ENCODE measurements at regions not wholly inside any gene's neighbourhood (a gene's known extent, or its start where the extent isn't known, plus 50 kb on each side); places are given as distances from the start of the nearest gene placed in this dataset.
A peak's percentile ranks its signal among the peaks of the same experiment; 100 is the strongest.

DNA sequence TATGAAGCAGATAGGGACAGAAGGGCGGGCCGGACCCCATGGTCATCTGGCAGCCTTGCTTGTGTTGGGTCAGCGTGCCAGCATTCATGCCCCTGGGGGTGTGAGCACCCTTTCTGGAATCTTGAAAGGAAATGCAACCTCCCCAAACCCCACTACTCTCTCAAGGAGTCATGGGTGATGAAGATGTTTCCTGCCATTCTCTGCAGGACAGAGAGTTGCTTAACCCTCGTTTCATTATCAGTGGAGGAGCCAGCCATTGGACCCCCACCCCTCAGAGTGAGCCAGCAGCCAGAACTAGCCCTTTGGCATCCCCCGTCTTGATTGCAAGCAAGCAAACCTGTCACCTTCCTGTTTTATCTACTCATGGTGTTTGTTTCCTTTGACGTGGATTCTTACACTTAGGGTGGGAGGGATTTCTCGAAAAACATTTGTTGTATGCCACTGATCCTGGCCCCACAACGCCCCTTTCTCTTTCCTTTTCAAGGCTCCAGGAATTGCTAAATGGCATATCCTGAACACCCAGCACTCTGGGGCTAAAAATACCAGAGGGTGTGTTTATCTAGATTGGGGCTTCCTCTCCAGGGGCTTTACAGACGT, 258.3 kb downstream of the ETS1 start:
- Mint-ChIP-seq H3K9me3 (no peaks in the 10 kb centered on the region), H3K36me3 (no peaks in the 10 kb centered on the region), H3K4me3 (no peak overlapping the region), H3K27ac (no peak overlapping the region), H3K4me1 (peaks cover 16% of the 10 kb centered on the region), H3K27me3 (no peaks in the 10 kb centered on the region)
- ATAC-seq (ENCODE audit: low read depth) (peak; percentile 19), DNase-seq (ENCODE audit: low spot score in 2 of 2) (no peak)

DNA sequence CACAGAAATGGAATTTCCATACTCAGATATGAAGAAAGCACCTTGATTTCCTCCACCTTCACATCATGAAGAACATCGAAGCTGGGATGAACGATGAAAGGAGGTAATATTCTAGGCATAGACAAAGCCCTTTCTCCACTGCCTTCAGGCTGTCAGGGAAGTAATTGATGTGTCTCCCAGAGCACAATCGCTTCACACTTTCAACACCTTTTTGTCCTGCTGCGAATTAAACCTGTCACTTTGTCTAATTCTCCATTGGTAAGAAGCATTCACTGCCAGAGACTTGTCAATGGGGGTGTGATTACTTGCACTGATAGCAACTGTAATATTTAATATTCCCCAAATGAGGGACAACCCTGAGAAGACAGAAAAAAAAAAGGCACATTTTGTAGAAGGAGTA, 260.1 kb downstream of the ETS1 start:
- no peak for ATAC-seq (ENCODE audit: low read depth)
- no peak for DNase-seq (ENCODE audit: low spot score in 2 of 2)
- Mint-ChIP-seq H3K27ac (no peak overlapping the region), H3K36me3 (no peaks in the 10 kb centered on the region), H3K4me3 (no peak overlapping the region), H3K27me3 (no peaks in the 10 kb centered on the region), H3K9me3 (no peaks in the 10 kb centered on the region), H3K4me1 (peaks cover 28% of the 10 kb centered on the region)

DNA sequence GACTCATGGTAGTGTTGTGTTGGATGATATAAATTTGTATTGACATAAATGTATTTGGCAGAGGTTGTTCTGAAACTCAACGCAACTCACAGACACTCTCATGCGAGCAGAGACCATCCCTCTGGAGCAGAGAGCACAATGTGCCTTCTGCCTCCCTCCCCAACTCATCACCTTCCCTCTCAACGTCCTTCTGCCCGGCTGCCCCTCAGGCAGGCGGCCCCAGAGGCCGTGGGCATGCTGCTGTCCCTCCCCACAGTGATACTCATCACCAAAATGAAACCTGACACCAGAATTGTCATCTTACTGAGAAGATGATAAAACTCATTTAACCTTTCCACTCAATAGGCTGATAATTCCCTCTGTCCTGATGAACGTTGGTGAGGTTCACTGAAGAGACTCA, 260.6 kb downstream of the ETS1 start:
- Mint-ChIP-seq H3K9me3 (no peaks in the 10 kb centered on the region), H3K4me1 (peaks cover 28% of the 10 kb centered on the region), H3K4me3 (no peak overlapping the region), H3K27me3 (no peaks in the 10 kb centered on the region), H3K27ac (no peak overlapping the region), H3K36me3 (no peaks in the 10 kb centered on the region)
- no peak for DNase-seq (ENCODE audit: low spot score in 2 of 2)
- ATAC-seq (ENCODE audit: low read depth), result no peak

DNA sequence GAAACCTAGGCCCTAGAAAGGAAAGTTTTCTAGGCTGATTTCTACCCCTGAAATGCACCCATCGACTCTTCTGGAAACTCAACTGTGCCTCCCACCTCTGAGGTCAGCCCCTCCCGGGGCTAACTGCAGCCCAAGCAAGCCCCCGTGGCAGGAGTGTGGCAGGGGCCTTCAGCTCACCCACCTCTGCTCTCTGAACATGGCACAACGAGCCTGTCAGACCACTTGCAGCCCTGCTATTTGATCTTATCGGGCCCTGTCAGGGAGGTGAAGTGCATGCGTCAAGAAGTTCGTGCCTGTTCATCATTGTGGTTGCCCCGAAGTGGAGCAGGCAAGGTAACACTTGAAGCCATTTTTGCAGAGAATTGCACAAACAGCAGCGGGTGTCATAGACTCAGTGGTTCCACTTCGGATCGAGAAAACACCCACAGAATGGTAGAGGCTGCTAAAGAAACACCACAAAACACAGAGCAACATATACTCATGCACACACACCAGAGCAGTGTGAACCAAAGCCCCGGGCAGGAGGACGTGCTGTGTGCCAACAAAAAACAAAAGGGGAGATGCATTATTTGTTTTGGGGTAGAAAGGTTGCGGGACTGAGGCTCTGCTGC, 262.7 kb downstream of the ETS1 start:
- Mint-ChIP-seq H3K27me3 (no peaks in the 10 kb centered on the region), H3K4me1 (peaks cover 19% of the 10 kb centered on the region), H3K9me3 (no peaks in the 10 kb centered on the region), H3K36me3 (no peaks in the 10 kb centered on the region), H3K27ac (no peak overlapping the region), H3K4me3 (no peak overlapping the region)
- DNase-seq (ENCODE audit: low spot score in 2 of 2), result no peak
- ATAC-seq (ENCODE audit: low read depth), result no peak

DNA sequence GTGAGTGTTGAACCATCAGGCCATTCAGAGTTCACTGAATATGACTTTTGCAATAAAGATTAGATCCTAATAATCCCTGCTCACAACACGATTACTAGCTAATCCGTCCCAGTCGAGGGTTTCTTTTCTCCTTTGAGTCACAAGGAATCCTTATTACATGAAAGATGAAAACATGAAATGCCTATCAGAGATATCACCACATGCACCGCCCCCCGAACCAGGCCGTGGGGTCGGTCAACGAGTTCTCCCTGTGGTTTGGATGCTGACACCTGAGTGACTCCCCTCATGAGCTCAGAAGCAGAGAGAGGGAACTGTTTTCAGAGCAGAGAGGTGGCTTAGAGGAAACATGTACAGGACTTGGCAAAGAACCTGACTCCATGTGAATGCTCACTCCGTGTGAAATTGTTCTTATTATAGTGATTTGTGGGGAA, 263.3 kb downstream of the ETS1 start:
- no peaks in the 10 kb centered on the region for H3K27me3 Mint-ChIP-seq
- H3K36me3 Mint-ChIP-seq, result no peaks in the 10 kb centered on the region
- no peak overlapping the region for H3K4me3 Mint-ChIP-seq
- no peak overlapping the region for H3K27ac Mint-ChIP-seq
- no peak for ATAC-seq (ENCODE audit: low read depth)
- peaks cover 22% of the 10 kb centered on the region for H3K4me1 Mint-ChIP-seq
- no peak for DNase-seq (ENCODE audit: low spot score in 2 of 2)
- H3K9me3 Mint-ChIP-seq, result no peaks in the 10 kb centered on the region

DNA sequence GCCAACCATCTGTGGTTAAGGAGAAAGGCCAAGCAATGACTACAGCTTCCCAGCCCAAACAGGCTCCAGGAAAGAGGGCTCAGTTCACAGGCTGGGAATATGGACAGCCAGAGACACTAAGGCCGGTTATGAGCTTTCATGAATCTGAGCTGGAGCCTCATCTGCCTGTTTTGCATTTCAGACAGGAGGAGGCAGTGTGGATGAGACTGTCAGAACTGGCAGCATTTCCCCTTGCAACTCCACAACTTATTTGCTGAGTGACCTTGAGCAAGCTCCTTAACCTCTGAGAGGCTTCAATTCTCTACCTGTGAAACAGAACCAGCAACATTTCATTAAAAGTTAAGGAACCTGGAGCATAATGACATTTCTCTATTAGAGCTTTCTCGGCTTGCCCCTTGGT, 264.0 kb downstream of the ETS1 start:
- peak in 1 of 2 donors; percentile 11 for DNase-seq (ENCODE audit: low spot score in 2 of 2)

DNA sequence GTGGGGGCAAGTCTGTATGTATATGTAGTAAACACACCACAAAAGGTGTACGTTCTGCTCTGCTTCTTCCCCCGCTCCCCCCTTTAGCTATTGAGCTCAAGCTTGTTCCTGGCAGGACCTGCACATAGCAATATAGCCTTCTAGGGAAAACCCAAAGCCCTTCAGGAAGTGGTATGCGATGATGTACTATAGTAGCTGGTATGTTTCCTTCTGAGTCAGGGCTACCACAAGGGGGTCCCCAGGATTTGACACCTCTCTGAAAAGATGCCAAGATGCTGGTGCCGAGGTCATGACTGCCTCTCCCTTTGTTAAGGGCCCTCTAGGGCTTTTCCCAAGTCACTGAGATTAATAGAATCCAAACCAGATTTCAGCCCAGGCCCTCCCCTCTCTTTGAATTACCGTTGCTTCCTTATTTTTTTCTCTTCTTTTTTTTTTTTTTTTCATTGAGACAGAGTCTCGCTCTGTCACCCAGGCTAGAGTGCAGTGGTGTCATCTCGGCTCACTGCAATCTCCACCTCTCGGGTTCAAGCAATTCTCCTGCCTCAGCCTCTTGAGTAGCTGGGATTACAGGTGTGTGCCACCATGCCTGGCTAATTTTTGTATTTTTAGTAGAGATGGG, 268.4 kb downstream of the ETS1 start:
- DNase-seq (ENCODE audit: low spot score in 2 of 2), result peak; percentile 35 to 46
- Mint-ChIP-seq H3K27me3 (no peaks in the 10 kb centered on the region), H3K27ac (peak overlapping the region; percentile 76), H3K36me3 (peaks cover 8% of the 10 kb centered on the region), H3K4me1 (peaks cover 23% of the 10 kb centered on the region), H3K4me3 (no peak overlapping the region), H3K9me3 (peaks cover 11% of the 10 kb centered on the region)
- peak; percentile 90 for ATAC-seq (ENCODE audit: low read depth)

More for the DNA sequence above, 264.0 kb downstream of the ETS1 start:
- Mint-ChIP-seq H3K4me3 (no peak overlapping the region), H3K36me3 (no peaks in the 10 kb centered on the region), H3K27ac (peak overlapping the region; percentile 83), H3K4me1 (peaks cover 27% of the 10 kb centered on the region), H3K9me3 (no peaks in the 10 kb centered on the region), H3K27me3 (no peaks in the 10 kb centered on the region)
- ATAC-seq (ENCODE audit: low read depth), result peak; percentile 36

DNA sequence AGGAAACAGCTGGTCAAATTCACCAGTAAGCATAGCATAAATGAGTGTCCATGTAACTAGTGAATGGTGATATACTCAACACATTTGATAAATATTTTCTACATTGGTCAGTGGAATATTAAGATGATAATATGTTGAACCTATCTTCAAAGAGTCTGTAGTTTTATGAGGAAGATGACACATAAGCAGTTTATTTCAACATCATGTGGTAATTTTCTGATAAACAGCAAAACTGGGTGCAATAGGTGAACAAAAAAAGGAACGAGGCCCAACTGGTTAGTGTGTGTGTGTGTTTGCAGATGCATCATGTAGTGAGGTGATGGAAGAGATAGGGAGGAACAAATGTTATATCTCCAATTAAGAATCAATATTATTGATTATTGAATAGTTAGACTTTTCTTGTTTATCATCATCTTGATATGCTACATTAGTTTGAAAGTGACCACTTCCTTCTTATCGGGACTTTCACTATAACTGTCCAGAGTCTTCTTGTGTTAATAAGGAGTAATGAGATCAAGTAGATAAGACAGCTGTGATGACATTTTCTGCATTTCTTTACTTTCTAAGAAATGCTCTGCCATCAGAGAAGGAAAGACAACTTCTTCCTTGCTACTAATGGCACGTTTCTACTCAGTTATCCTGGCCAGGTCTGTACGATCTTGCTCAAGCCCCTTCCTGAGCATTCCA, 270.7 kb downstream of the ETS1 start:
- ATAC-seq (ENCODE audit: low read depth) (no peak), DNase-seq (ENCODE audit: low spot score in 2 of 2) (no peak)
- Mint-ChIP-seq H3K27ac (no peak overlapping the region), H3K4me1 (peaks cover 12% of the 10 kb centered on the region), H3K27me3 (no peaks in the 10 kb centered on the region), H3K36me3 (peaks cover 10% of the 10 kb centered on the region), H3K4me3 (no peak overlapping the region), H3K9me3 (peaks cover 17% of the 10 kb centered on the region)

DNA sequence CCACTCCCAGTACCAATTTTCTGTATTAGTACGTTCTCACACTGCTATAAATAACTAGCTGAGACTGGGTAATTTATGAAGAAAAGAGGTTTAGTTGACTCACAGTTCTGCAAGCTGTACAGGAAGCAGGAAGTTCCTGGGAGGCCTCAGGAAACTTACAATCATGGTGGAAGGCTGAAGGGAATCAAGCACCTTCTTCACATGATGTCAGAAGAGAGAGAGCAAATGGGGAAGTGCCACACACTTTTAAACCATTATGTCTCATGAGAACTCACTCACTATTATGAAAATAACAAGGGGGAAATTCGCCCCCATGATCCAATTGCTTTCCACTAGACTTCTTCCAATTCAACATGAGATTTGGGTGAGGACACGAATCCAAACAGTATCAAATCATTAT, 271.4 kb downstream of the ETS1 start:
- Mint-ChIP-seq H3K36me3 (peaks cover 10% of the 10 kb centered on the region), H3K4me1 (peaks cover 15% of the 10 kb centered on the region), H3K4me3 (no peak overlapping the region), H3K27me3 (no peaks in the 10 kb centered on the region), H3K9me3 (peaks cover 17% of the 10 kb centered on the region), H3K27ac (no peak overlapping the region)
- no peak for ATAC-seq (ENCODE audit: low read depth)
- no peak for DNase-seq (ENCODE audit: low spot score in 2 of 2)

DNA sequence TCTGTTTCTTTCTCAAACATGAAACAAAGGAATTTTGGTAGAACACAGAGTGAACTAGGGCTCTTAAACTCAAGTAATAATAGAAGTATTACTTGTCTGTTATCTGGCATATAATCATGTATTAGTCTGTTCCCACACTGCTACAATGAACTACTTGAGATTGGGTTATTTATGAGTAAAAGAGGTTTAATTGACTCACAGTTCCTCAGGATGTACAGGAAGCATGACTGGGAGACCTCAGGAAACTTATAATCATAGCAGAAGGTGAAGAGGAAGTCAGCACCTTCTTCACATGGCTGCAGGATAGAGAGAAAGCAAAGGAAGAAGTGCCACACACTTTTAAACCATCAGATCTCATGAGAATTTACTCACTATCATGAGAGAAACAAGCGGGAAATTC, 273.4 kb downstream of the ETS1 start:
- Mint-ChIP-seq H3K27me3 (no peaks in the 10 kb centered on the region), H3K4me3 (no peak overlapping the region), H3K4me1 (peaks cover 11% of the 10 kb centered on the region), H3K9me3 (peaks cover 17% of the 10 kb centered on the region), H3K27ac (no peak overlapping the region), H3K36me3 (peaks cover 10% of the 10 kb centered on the region)
- ATAC-seq (ENCODE audit: low read depth) (no peak), DNase-seq (ENCODE audit: low spot score in 2 of 2) (no peak)

DNA sequence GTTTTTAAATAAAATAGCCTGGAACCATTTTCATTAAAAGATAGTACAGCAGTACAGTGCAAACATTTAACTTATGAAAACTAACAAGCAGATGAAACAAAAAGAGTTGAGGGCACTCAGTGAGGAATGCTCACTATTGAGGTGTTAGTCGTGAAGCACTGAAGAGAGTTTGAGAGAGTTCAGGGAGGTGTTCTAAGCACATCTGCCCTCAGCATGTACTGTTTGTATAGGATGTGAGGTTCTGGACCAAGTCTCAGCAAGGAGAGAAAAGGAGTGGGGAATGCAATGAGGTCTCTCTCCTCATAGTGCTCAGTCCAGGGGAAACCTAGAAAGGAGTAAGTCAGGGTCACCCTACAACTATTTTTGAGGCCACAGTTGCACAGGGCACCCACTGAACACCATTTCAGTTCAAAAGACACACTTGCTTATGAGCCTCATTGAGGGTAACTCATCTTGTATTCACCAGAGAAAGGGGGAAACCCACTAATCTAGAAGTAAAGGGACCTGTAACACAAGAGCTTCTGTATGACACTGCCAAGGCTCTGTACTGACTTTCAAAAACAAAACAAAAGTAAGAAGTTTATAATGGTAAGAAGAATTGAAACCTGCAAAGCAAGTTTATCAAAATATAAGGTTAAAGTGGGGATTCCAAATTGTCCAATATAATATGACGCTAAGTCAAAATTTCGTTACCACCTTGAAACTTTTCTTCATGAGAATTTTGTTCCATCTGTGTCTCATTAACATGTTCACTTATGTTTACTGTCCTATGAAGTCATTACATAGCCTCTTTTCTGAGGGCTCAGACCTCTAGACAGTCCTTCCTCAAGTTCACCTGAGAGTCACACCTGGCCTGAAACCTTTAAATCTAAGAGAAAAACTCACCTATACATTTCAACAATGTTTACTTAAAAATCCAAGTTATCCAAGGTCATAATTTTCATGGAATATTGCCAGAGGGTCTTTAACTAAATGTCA, 275.3 kb downstream of the ETS1 start:
- DNase-seq (ENCODE audit: low spot score in 2 of 2), result no peak
- H3K4me1 Mint-ChIP-seq, result peaks cover 7% of the 10 kb centered on the region
- H3K4me3 Mint-ChIP-seq, result no peak overlapping the region
- H3K36me3 Mint-ChIP-seq, result peaks cover 10% of the 10 kb centered on the region
- H3K9me3 Mint-ChIP-seq, result peaks cover 17% of the 10 kb centered on the region
- no peaks in the 10 kb centered on the region for H3K27me3 Mint-ChIP-seq
- ATAC-seq (ENCODE audit: low read depth), result peak; percentile 59
- H3K27ac Mint-ChIP-seq, result no peak overlapping the region

DNA sequence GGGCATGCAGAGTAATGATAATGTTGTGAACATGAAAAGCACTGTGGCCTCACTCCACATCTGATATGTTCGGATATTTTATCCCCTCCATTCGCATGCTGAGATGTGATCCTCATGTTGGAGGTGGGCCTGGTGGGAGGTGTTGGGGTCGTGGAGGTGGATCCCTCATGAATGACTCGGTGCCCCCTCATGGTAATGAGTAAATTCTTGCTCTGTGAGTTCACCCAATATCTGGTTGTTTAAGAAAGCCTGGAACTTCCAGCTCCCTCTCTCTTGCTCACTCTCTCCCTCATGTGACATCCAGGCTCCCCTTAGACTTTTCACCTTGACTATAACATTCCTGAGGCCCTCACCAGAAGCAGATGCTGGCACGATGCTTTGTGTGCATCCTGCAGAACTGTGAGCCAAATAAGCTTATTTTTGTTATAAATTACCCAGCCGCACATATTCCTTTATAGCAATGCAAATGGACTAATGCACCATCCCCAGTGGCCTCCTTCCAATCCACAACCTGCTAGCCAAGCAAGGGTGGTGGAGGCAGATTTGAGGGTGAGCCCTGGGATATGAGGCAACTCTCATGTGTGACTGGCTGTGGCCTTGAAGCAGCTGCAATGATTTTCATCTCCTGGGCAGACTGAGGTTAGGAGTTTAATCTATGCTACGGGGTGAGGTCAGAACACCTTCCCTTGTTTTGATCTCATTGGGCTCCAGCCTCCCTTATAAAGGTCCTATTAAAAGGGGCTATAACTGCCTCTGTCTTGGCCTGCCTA, 276.5 kb downstream of the ETS1 start:
- peaks cover 10% of the 10 kb centered on the region for H3K36me3 Mint-ChIP-seq
- peaks cover 17% of the 10 kb centered on the region for H3K9me3 Mint-ChIP-seq
- H3K27me3 Mint-ChIP-seq, result no peaks in the 10 kb centered on the region
- ATAC-seq (ENCODE audit: low read depth), result no peak
- no peak for DNase-seq (ENCODE audit: low spot score in 2 of 2)
- no peak overlapping the region for H3K27ac Mint-ChIP-seq
- H3K4me3 Mint-ChIP-seq, result no peak overlapping the region
- H3K4me1 Mint-ChIP-seq, result peaks cover 11% of the 10 kb centered on the region

DNA sequence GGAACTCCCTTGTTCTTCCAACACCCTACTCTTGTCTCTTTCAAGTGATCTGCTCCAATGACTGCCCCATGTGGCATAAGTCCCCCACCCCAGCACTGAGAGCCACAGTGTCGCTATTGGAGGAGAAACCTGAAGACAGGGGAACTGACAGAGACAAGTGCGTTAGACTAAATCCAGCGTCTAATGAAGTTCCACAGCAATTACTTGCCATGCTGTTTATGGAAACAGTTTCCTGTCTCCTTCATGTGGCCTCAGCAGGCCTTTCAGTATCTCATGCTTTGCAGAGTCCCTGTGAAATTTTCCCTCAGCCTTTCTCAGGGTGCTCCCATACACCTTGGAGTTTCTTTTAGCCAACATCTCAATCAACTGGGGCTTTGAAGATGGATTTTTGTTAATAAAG, 277.4 kb downstream of the ETS1 start:
- no peak overlapping the region for H3K27ac Mint-ChIP-seq
- H3K36me3 Mint-ChIP-seq, result peaks cover 5% of the 10 kb centered on the region
- H3K9me3 Mint-ChIP-seq, result peaks cover 13% of the 10 kb centered on the region
- DNase-seq (ENCODE audit: low spot score in 2 of 2) (no peak), ATAC-seq (ENCODE audit: low read depth) (no peak)
- H3K4me1 Mint-ChIP-seq, result peaks cover 20% of the 10 kb centered on the region
- no peaks in the 10 kb centered on the region for H3K27me3 Mint-ChIP-seq
- H3K4me3 Mint-ChIP-seq, result no peak overlapping the region
